GM12878 (cell line): ENCODE measurements at regions not wholly inside any gene's neighbourhood (a gene's known extent, or its start where the extent isn't known, plus 50 kb on each side); places are given as distances from the start of the nearest gene placed in this dataset.

Experiments
- ATAC-seq: fragments of 200-7000 bp; cut with Tn5 transposase; 3 replicates; pipeline ENCODE4 v1.9.1; 2020; ENCODE audit warnings: mild to moderate bottlenecking, moderate library complexity
- BruUV-seq: library from RNA; stranded (reverse); fragments of 400-500 nt; replicated peaks from 2 replicates; lab custom pipeline; 2021; lab: Mats Ljungman, UMichigan
- CTCF ChIA-PET: fragments of 300-600 bp; sonication (Branson Sonifier 250); formaldehyde crosslinking; extraction: SDS; loops from one replicate; lab custom pipeline; 2021; ENCODE audit warnings: inconsistent platforms; lab: Yijun Ruan, JAX
- POLR2A ChIA-PET: fragments of 350-600 bp; formaldehyde crosslinking; extraction: SDS; loops from one replicate; lab custom pipeline; 2021; ENCODE audit warnings: inconsistent platforms; lab: Charles Lee
- RAD21 ChIA-PET: fragments of 300-600 bp; sonication (Branson Sonifier 250); formaldehyde crosslinking; loops from one replicate; lab custom pipeline; 2023; ENCODE audit warnings: antibody characterized with exemption; ENCODE audit not compliant: unreplicated experiment; lab: Charles Lee
- SMC1A ChIA-PET: fragments of 300-600 bp; sonication (Branson Sonifier 250); formaldehyde crosslinking; loops from one replicate; lab custom pipeline; 2023; ENCODE audit not compliant: unreplicated experiment, uncharacterized antibody; lab: Charles Lee
- DNase-seq: peaks from one replicate; pipeline ENCODE4 v3.0.0-alpha.2; 2011; ENCODE audit warnings: low read depth, low spot score
- FAIRE-seq: peaks from 3 replicates; lab custom pipeline; 2011; peaks lifted over from hg19 to GRCh38; lab: Jason Lieb, UNC
- H2AFZ ChIP-seq: 2 replicates; pipeline ENCODE4 v1.6.0; 2011; ENCODE audit warnings: low read depth, low read length, control low read depth; ENCODE audit not compliant: control insufficient read depth
- H3K27ac ChIP-seq: 2 replicates; pipeline ENCODE4 v1.5.1; 2011; ENCODE audit warnings: control low read depth; ENCODE audit not compliant: control insufficient read depth, insufficient read depth
- H3K27me3 ChIP-seq, 2 experiments: replicated peaks in 1 of 2; 2 replicates each; pipeline versions ENCODE4 v1.6.0 to v1.6.1; 2011; ENCODE audit warnings: low read length in 1 of 2; ENCODE audit not compliant: control insufficient read depth in 2 of 2, insufficient read depth in 2 of 2
- H3K36me3 ChIP-seq, 2 experiments: 2 replicates each; pipeline ENCODE4 v1.5.1; 2011; ENCODE audit warnings: low read length in 1 of 2; ENCODE audit not compliant: control insufficient read depth in 2 of 2, insufficient read depth in 2 of 2
- H3K4me1 ChIP-seq: 2 replicates; pipeline ENCODE4 v1.6.1; 2011; ENCODE audit warnings: mild to moderate bottlenecking, low read length, moderate library complexity, mixed read lengths; ENCODE audit not compliant: control insufficient read depth, insufficient read depth
- H3K4me2 ChIP-seq: 2 replicates; pipeline ENCODE4 v1.6.0; 2011; ENCODE audit warnings: control low read depth; ENCODE audit not compliant: control insufficient read depth, insufficient read depth
- H3K4me3 ChIP-seq: fragments of 200-600 bp; sonication (generic); 2 replicates; pipeline ENCODE4 v1.5.1; 2016
- H3K79me2 ChIP-seq: 2 replicates; pipeline ENCODE4 v1.6.0; 2011; ENCODE audit warnings: low read length; ENCODE audit not compliant: control insufficient read depth, insufficient read depth
- H3K9ac ChIP-seq: 2 replicates; pipeline ENCODE4 v1.8.0; 2011; ENCODE audit warnings: low read length, control low read depth, mixed read lengths; ENCODE audit not compliant: control insufficient read depth, insufficient read depth
- H3K9me3 ChIP-seq: replicated peaks from 3 replicates; pipeline ENCODE4 v1.5.1; 2011; ENCODE audit warnings: mild to moderate bottlenecking, low read length; ENCODE audit not compliant: control insufficient read depth, insufficient read depth
- H4K20me1 ChIP-seq: 2 replicates; pipeline ENCODE4 v1.6.0; 2011; ENCODE audit not compliant: control insufficient read depth, insufficient read depth
- BCL3 ChIP-seq: IDR thresholded peaks from 2 replicates; pipeline ENCODE4 v1.6.1; 2011; ENCODE audit warnings: borderline replicate concordance, low read depth, mild to moderate bottlenecking, moderate library complexity, low read length; ENCODE audit not compliant: insufficient read depth, poor library complexity, severe bottlenecking
- CBFB ChIP-seq: IDR thresholded peaks from 2 replicates; pipeline ENCODE4 v1.6.1; 2016; ENCODE audit warnings: antibody characterized with exemption, low read depth
- HDAC6 ChIP-seq: fragments of 200-600 bp; sonication (generic); IDR thresholded peaks from one replicate; pipeline ENCODE4 v1.8.0; 2017; ENCODE audit warnings: antibody characterized with exemption; ENCODE audit not compliant: unreplicated experiment
- JUNB ChIP-seq: IDR thresholded peaks from 2 replicates; pipeline ENCODE4 v1.6.1; 2016; ENCODE audit warnings: antibody characterized with exemption, mild to moderate bottlenecking
- MYC ChIP-seq: IDR thresholded peaks from 2 replicates; pipeline ENCODE4 v1.6.1; 2011; ENCODE audit warnings: mild to moderate bottlenecking, low read length, moderate library complexity, inconsistent platforms; ENCODE audit not compliant: insufficient read depth, insufficient replicate concordance, insufficient read length, severe bottlenecking
- NRF1 ChIP-seq: conservative IDR thresholded peaks from 2 replicates; pipeline ENCODE4 v1.6.1; 2011; ENCODE audit warnings: mild to moderate bottlenecking, low read depth, low read length, improper control_type of control experiment
- SMC3 ChIP-seq: IDR thresholded peaks from 2 replicates; pipeline ENCODE4 v1.6.1; 2011; ENCODE audit warnings: low read length, improper control_type of control experiment, borderline replicate concordance
- STAT1 ChIP-seq: fragments of 450-650 bp; conservative IDR thresholded peaks from 2 replicates; pipeline ENCODE4 v1.6.1; 2014; ENCODE audit warnings: antibody characterized with exemption, mild to moderate bottlenecking
- WGBS: methylation state at CpG from one replicate; pipeline ENCODE4 v1.1.6; 2016; ENCODE audit warnings: low lambda C conversion rate; ENCODE audit not compliant: insufficient replicate concordance, insufficient coverage; ENCODE audit errors: missing lambda C conversion rate; 5-methylcytosine and 5-hydroxymethylcytosine counted together
- in situ Hi-C: fragments of 300-500 bp; cut with MboI; formaldehyde crosslinking; loops from 9 replicates; pipeline ENCODE4 v1.14.3; 2018; ENCODE audit warnings: mixed read lengths
- intact Hi-C: fragments of 100-400 bp; cut with micrococcal nuclease; formaldehyde crosslinking; loops from one replicate; pipeline ENCODE4 v1.14.2; 2022; ENCODE audit not compliant: unreplicated experiment
- TF ChIP-seq, protein P1 (sequence below), 3 experiments: IDR thresholded peaks in 2 of 3; conservative IDR thresholded peaks in 1 of 3; 2 replicates each; pipeline ENCODE4 v1.5.1; 2011; ENCODE audit warnings: low read depth in 3 of 3, low read length in 3 of 3, mild to moderate bottlenecking in 3 of 3, control low read depth in 2 of 3, moderate library complexity in 2 of 3, inconsistent platforms in 1 of 3, mixed read lengths in 1 of 3; ENCODE audit not compliant: control insufficient read depth in 2 of 3, insufficient read depth in 1 of 3; ENCODE audit errors: extremely low read depth in 1 of 3

- SMC1A ChIA-PET = no interaction called here
- no peak overlapping the region for H3K9ac ChIP-seq
- CTCF ChIA-PET = no interaction called here
- ATAC-seq (no peak), FAIRE-seq (no peak), DNase-seq (no peak)
- no TSS peak for BruUV-seq
- RAD21 ChIA-PET = no interaction called here
- H3K4me3 ChIP-seq = no peak overlapping the region
- no peaks in the 10 kb centered on the region for H3K36me3 ChIP-seq
- TF ChIP-seq NRF1 = no peak
- TF ChIP-seq STAT1 = no peak
- no peak for TF ChIP-seq CBFB
- no peak for TF ChIP-seq BCL3
- TF ChIP-seq JUNB = no peak
- TF ChIP-seq SMC3 = no peak
- TF ChIP-seq, protein P1, sequence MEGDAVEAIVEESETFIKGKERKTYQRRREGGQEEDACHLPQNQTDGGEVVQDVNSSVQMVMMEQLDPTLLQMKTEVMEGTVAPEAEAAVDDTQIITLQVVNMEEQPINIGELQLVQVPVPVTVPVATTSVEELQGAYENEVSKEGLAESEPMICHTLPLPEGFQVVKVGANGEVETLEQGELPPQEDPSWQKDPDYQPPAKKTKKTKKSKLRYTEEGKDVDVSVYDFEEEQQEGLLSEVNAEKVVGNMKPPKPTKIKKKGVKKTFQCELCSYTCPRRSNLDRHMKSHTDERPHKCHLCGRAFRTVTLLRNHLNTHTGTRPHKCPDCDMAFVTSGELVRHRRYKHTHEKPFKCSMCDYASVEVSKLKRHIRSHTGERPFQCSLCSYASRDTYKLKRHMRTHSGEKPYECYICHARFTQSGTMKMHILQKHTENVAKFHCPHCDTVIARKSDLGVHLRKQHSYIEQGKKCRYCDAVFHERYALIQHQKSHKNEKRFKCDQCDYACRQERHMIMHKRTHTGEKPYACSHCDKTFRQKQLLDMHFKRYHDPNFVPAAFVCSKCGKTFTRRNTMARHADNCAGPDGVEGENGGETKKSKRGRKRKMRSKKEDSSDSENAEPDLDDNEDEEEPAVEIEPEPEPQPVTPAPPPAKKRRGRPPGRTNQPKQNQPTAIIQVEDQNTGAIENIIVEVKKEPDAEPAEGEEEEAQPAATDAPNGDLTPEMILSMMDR (IDR thresholded peaks at IDR 0.05 in 2 of 3, conservative IDR thresholded peaks at IDR 0.05 in 1 of 3; ENCODE audit: control insufficient read depth in 2 of 3, extremely low read depth in 1 of 3, insufficient read depth in 1 of 3, low read depth in 3 of 3, low read length in 3 of 3) = no peak
- TF ChIP-seq HDAC6 = no peak
- TF ChIP-seq MYC = no peak
- WGBS = 48% methylated on average over 13 of the region's 13 CpGs
- no peak overlapping the region for H3K4me2 ChIP-seq
- H3K9me3 ChIP-seq = no peaks in the 10 kb centered on the region; the same call in 2 of the 3 replicates
- intact Hi-C loops (no loop called here), in situ Hi-C loops (no loop called here)
- no peak overlapping the region for H3K27ac ChIP-seq
- no peaks in the 10 kb centered on the region for H3K4me1 ChIP-seq
- H2AFZ ChIP-seq = no peak overlapping the region
- no peaks in the 10 kb centered on the region for H3K27me3 ChIP-seq
- H3K79me2 ChIP-seq = no peaks in the 10 kb centered on the region
- no peaks in the 10 kb centered on the region for H4K20me1 ChIP-seq
- POLR2A ChIA-PET = no interaction called here
Measured at GRCh38 chr5:2375291-2375690, 376.2 kb downstream of the IRX2 start.
